Spleen (tissue), 11 donors: ENCODE measurements at regions not wholly inside any gene's neighbourhood (a gene's known extent, or its start where the extent isn't known, plus 50 kb on each side); places are given as distances from the start of the nearest gene placed in this dataset.

Source experiments
- DNase-seq: peaks from one replicate; pipeline ENCODE4 v3.0.0-alpha.2; 2020
- H3K27ac ChIP-seq, 8 donors: fragments of 200-600 bp; sonication (generic) in 7 of 8; 1 replicate in 4 of 8; 2 replicates in 4 of 8; pipeline versions ENCODE4 v1.5.0 to v1.8.0; 2016 to 2021; ENCODE audit warnings: inconsistent platforms in 4 of 8, mild to moderate bottlenecking in 4 of 8, moderate library complexity in 1 of 8
- H3K27me3 ChIP-seq, 7 donors: fragments of 200-600 bp; sonication (generic) in 6 of 7; replicated peaks in 1 of 7; 1 replicate in 4 of 7; 2 replicates in 3 of 7; pipeline versions ENCODE4 v1.5.0 to v1.8.0; 2016 to 2021; ENCODE audit warnings: inconsistent platforms in 3 of 7, mild to moderate bottlenecking in 1 of 7
- H3K36me3 ChIP-seq, 6 donors: fragments of 200-600 bp; sonication (generic) in 5 of 6; 1 replicate in 4 of 6; 2 replicates in 2 of 6; pipeline versions ENCODE4 v1.5.0 to v1.8.0; 2016 to 2021; ENCODE audit warnings: inconsistent platforms in 2 of 6
- H3K4me1 ChIP-seq, 6 donors: fragments of 200-600 bp; sonication (generic) in 5 of 6; 1 replicate in 3 of 6; 2 replicates in 3 of 6; pipeline versions ENCODE4 v1.5.0 to v1.8.0; 2016 to 2021; ENCODE audit warnings: inconsistent platforms in 3 of 6
- H3K4me3 ChIP-seq, 8 donors: fragments of 200-600 bp; sonication (generic) in 7 of 8; 1 replicate in 4 of 8; 2 replicates in 4 of 8; pipeline versions ENCODE4 v1.5.0 to v1.8.0; 2016 to 2021; ENCODE audit warnings: inconsistent platforms in 4 of 8, mild to moderate bottlenecking in 4 of 8, moderate library complexity in 2 of 8
- H3K9me3 ChIP-seq, 8 donors: fragments of 200-600 bp; sonication (generic) in 7 of 8; 1 replicate in 4 of 8; 2 replicates in 4 of 8; pipeline versions ENCODE4 v1.5.0 to v1.8.0; 2016 to 2021; ENCODE audit warnings: inconsistent platforms in 4 of 8
- CTCF ChIP-seq, 11 experiments: fragments of 200-600 bp in 7 of 11; fragments of 450-650 bp in 4 of 11; sonication (generic) in 4 of 11; IDR thresholded peaks in 8 of 11; conservative IDR thresholded peaks in 3 of 11; 1 replicate in 7 of 11; 2 replicates in 4 of 11; pipeline versions ENCODE4 v1.4.0 to v1.8.0; 2016 to 2021; ENCODE audit warnings: antibody characterized with exemption in 11 of 11, inconsistent platforms in 4 of 11, mild to moderate bottlenecking in 1 of 11
- POLR2A ChIP-seq, 3 donors: fragments of 450-650 bp; IDR thresholded peaks; one replicate each; pipeline ENCODE4 v1.5.1; 2017; ENCODE audit warnings: antibody characterized with exemption in 3 of 3, mild to moderate bottlenecking in 1 of 3
- POLR2AphosphoS5 ChIP-seq, 3 donors: sonication (generic); formaldehyde crosslinking; IDR thresholded peaks; one replicate each; pipeline ENCODE4 v1.5.1; 2017; ENCODE audit warnings: antibody characterized with exemption in 3 of 3
- WGBS, 5 donors: extraction: QIAGEN DNeasy Blood & Tissue Kit in 3 of 5; methylation state at CpG; one replicate each; pipeline versions ENCODE4 v1.1.5 to v1.1.7; 2013 to 2018; 5-methylcytosine and 5-hydroxymethylcytosine counted together
- intact Hi-C: fragments of 100-400 bp; cut with DNase I; formaldehyde crosslinking; loops from one replicate; pipeline ENCODE4 v1.15.0; 2023; ENCODE audit warnings: low total_unique reads
- donor health status: healthy with polysubstance abuse.
- donor health status: DM: no; HTN: no; CAD: no; lungs with moderate emphysema.
- donor health status: DM: no; HTN: no; CAD: no.
- donor health status: Bipolar disorder and iron deficiency.
- donor health status: healthy.
- donor health status: DM: no; HTN: no; CAD: no.
- donor health status: DM: yes; HTN: yes; CAD: no.

GRCh38 chr20:24256307-24256706, 213.1 kb upstream of the SYNDIG1 start:
- no peak overlapping the region for H3K4me3 ChIP-seq
- intact Hi-C loops = no loop called here
- no peaks in the 10 kb centered on the region for H3K36me3 ChIP-seq
- H3K4me1 ChIP-seq = no peaks in the 10 kb centered on the region
- no peaks in the 10 kb centered on the region for H3K27me3 ChIP-seq
- TF ChIP-seq POLR2AphosphoS5 (IDR thresholded peaks at IDR 0.05) (no peak), CTCF (IDR thresholded peaks at IDR 0.05 in 8 of 11, conservative IDR thresholded peaks at IDR 0.05 in 3 of 11) (no peak), POLR2A (IDR thresholded peaks at IDR 0.05) (no peak)
- no peak overlapping the region for H3K27ac ChIP-seq
- no peaks in the 10 kb centered on the region for H3K9me3 ChIP-seq
- WGBS, 5 donors = 90 to 97% (median 92%) methylated on average over 9 of the region's 9 CpGs
- no peak for DNase-seq

GRCh38 chr20:24254480-24254879, 214.9 kb upstream of the SYNDIG1 start:
- H3K36me3 ChIP-seq = no peaks in the 10 kb centered on the region
- no peaks in the 10 kb centered on the region for H3K9me3 ChIP-seq
- 70 to 84% (median 83%) methylated on average over 3 of the region's 3 CpGs for WGBS, 5 donors
- DNase-seq = no peak
- intact Hi-C loops = no loop called here
- H3K27me3 ChIP-seq = no peaks in the 10 kb centered on the region
- TF ChIP-seq POLR2AphosphoS5 (IDR thresholded peaks at IDR 0.05) (no peak), CTCF (IDR thresholded peaks at IDR 0.05 in 8 of 11, conservative IDR thresholded peaks at IDR 0.05 in 3 of 11) (no peak), POLR2A (IDR thresholded peaks at IDR 0.05) (no peak)
- H3K4me3 ChIP-seq = no peak overlapping the region
- no peak overlapping the region for H3K27ac ChIP-seq
- no peaks in the 10 kb centered on the region for H3K4me1 ChIP-seq

- TF ChIP-seq POLR2AphosphoS5 (IDR thresholded peaks at IDR 0.05) (no peak), CTCF (IDR thresholded peaks at IDR 0.05 in 8 of 11, conservative IDR thresholded peaks at IDR 0.05 in 3 of 11) (no peak), POLR2A (IDR thresholded peaks at IDR 0.05) (no peak)
- 85 to 92% (median 89%) methylated on average over 6 of the region's 6 CpGs for WGBS, 5 donors
- intact Hi-C loops = no loop called here
These were observed 216.1 kb upstream of the SYNDIG1 start for GRCh38 chr20:24253321-24253720.

GRCh38 chr20:24245094-24245493, 224.3 kb upstream of the SYNDIG1 start:
- H3K4me1 ChIP-seq = no peaks in the 10 kb centered on the region
- intact Hi-C loops = no loop called here
- H3K27ac ChIP-seq = no peak overlapping the region
- H3K9me3 ChIP-seq = peaks cover 0 to 5% (median 0%) of the 10 kb centered on the region in 8 donors
- no peaks in the 10 kb centered on the region for H3K36me3 ChIP-seq
- no peak for DNase-seq
- 52 to 77% (median 63%) methylated on average over 2 of the region's 2 CpGs for WGBS, 5 donors
- no peak overlapping the region for H3K4me3 ChIP-seq
- TF ChIP-seq POLR2AphosphoS5 (IDR thresholded peaks at IDR 0.05) (no peak), CTCF (IDR thresholded peaks at IDR 0.05 in 8 of 11, conservative IDR thresholded peaks at IDR 0.05 in 3 of 11) (no peak)
- peaks cover 0 to 16% (median 0%) of the 10 kb centered on the region in 7 donors for H3K27me3 ChIP-seq

More at GRCh38 chr20:24253321-24253720, 216.1 kb upstream of the SYNDIG1 start:
- Histone ChIP-seq H3K4me3 (no peak overlapping the region), H3K4me1 (no peaks in the 10 kb centered on the region), H3K9me3 (no peaks in the 10 kb centered on the region), H3K27me3 (no peaks in the 10 kb centered on the region), H3K27ac (no peak overlapping the region), H3K36me3 (no peaks in the 10 kb centered on the region)
- no peak for DNase-seq
